HG02943 (cell line): ENCODE measurements at regions not wholly inside any gene's neighbourhood (a gene's known extent, or its start where the extent isn't known, plus 50 kb on each side); places are given as distances from the start of the nearest gene placed in this dataset.
"Not testable (repeated sequence)": the region's sequence is repeated elsewhere in the genome, so short reads cannot be mapped to it uniquely, and the experiment has no call there.

Experiments used
- ATAC-seq: cut with Tn5 transposase; IDR thresholded peaks from one replicate; pipeline ENCODE4 v1.9.1; 2021; ENCODE audit warnings: mild to moderate bottlenecking, low read depth, moderate library complexity; ENCODE audit not compliant: unreplicated experiment

GRCh38 chrX:39260965-39261364 is 459.7 kb downstream of the MID1IP1 start:
- no peak for ATAC-seq

- ATAC-seq, result no peak
Measured at GRCh38 chrX:39261446-39262147, 460.3 kb downstream of the MID1IP1 start.

- ATAC-seq, result no peak
Measured at GRCh38 chrX:39262641-39263040, 461.4 kb downstream of the MID1IP1 start.

- no peak for ATAC-seq
Measured at GRCh38 chrX:39264023-39264422, 462.8 kb downstream of the MID1IP1 start.

GRCh38 chrX:39267176-39267575 is 465.9 kb downstream of the MID1IP1 start:
- ATAC-seq, result no peak

- ATAC-seq, result no peak
Measured at GRCh38 chrX:39268207-39268606, 466.9 kb downstream of the MID1IP1 start.

GRCh38 chrX:39275500-39276068 is 474.3 kb downstream of the MID1IP1 start:
- ATAC-seq, result no peak

GRCh38 chrX:39277685-39278390 is 476.6 kb downstream of the MID1IP1 start:
- not testable (repeated sequence) for ATAC-seq

- no peak for ATAC-seq
Measured at GRCh38 chrX:39283239-39283638, 482.0 kb downstream of the MID1IP1 start.

- no peak for ATAC-seq
Measured at GRCh38 chrX:39288592-39288991, 487.3 kb downstream of the MID1IP1 start.

- no peak for ATAC-seq
Measured at GRCh38 chrX:39289827-39290226, 488.6 kb downstream of the MID1IP1 start.

GRCh38 chrX:39293203-39293602 is 491.9 kb downstream of the MID1IP1 start:
- no peak for ATAC-seq

GRCh38 chrX:39296472-39296871 is 495.2 kb downstream of the MID1IP1 start:
- ATAC-seq, result no peak

- ATAC-seq, result no peak
Measured at GRCh38 chrX:39298821-39299220, 497.6 kb downstream of the MID1IP1 start.

GRCh38 chrX:39299615-39300014 is 498.4 kb downstream of the MID1IP1 start:
- ATAC-seq, result no peak

- ATAC-seq, result no peak
Measured at GRCh38 chrX:39301036-39301435, 499.8 kb downstream of the MID1IP1 start.

- no peak for ATAC-seq
Measured at GRCh38 chrX:39302838-39303237, 501.6 kb downstream of the MID1IP1 start.

- ATAC-seq, result no peak
Measured at GRCh38 chrX:39304746-39305145, 503.5 kb downstream of the MID1IP1 start.

- ATAC-seq, result no peak
Measured at GRCh38 chrX:39307488-39307887, 506.2 kb downstream of the MID1IP1 start.

GRCh38 chrX:39308126-39308525 is 506.9 kb downstream of the MID1IP1 start:
- no peak for ATAC-seq

- ATAC-seq, result no peak
Measured at GRCh38 chrX:39309018-39309635, 507.9 kb downstream of the MID1IP1 start.
